SK-N-DZ (cell line): ENCODE measurements at regions not wholly inside any gene's neighbourhood (a gene's known extent, or its start where the extent isn't known, plus 50 kb on each side); places are given as distances from the start of the nearest gene placed in this dataset.
A peak's percentile ranks its signal among the peaks of the same experiment; 100 is the strongest.

Source experiments
- DNase-seq: peaks from one replicate; pipeline ENCODE4 v3.0.0-alpha.2; 2015; ENCODE audit warnings: low spot score

- DNase-seq, result no peak
These were observed 62.3 kb upstream of the PARVA start for GRCh38 chr11:12315024-12315423.

GRCh38 chr11:12316432-12316831 is 60.9 kb upstream of the PARVA start:
- no peak for DNase-seq

DNA sequence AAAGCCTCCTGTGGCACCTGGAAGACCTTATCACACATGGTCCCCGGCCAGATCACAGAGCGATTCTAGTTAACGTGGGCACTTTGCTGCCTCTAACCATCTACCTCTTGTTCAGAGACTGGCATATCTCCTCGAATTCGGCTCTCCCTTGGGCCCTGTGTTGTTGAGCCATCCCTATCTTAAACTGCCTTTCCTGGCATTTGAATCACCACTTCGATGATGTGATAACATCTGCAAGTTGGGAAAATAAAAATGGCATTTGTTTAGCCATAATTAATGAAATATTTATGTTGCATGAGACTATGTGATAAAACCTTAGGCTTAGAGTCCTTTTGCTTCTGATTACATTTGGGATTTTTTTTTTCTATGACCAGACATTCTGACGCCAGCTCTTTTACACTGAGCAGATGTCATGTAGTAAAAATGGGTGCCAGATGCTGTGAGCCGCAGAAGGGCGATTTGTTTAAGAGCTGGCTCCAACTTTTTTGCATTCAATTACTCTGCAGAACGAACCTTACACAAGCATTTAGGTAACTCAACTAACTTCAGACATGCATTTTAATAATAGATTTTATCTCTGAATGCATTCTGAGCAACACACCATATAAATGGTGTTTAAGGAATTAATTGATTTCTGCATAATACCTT is 58.5 kb upstream of the PARVA start:
- peak; percentile 96 for DNase-seq

DNA sequence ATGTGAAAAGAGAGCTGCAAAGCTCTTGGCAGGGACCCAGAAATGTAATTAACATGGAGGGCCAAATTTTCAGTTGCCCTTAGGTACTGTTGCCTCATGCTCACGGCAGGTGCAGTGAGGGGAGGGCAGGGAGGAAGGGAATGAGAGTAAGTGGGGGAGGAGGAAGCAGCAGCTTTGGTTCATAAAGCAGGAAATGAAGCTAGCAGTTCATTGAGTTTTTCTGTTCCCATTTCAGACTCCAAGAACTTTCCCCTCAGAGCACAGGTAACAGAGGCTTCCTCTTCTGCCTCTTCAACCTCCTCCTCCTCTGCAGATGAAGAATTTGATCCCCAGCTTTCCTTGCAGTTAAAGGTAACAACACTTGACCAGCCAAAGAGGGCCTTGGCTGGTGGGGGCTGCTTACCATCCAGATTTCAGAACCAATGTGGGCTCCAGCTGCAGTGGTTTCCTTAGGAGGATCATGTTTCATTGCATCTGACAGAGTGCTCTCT is 57.9 kb upstream of the PARVA start:
- peak; percentile 90 for DNase-seq

DNA sequence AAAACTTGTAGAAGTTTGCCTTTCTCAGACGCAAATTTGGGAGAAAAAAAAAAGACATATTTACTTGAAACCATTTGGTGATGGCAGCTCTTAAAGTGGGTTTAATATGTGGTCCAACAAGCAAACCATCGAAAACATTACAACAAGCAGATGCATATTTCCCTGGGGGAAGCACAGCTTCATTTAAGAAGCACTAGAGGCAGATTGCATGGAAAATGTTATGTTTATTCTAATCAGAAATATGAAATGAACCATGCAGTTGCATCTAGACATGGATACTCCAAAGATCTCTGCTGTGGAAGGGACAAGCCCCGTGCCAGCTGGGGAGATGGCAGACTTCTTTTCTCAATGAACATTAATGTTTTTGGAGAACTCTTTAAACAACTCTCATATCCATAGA is 57.4 kb upstream of the PARVA start:
- no peak for DNase-seq

DNA sequence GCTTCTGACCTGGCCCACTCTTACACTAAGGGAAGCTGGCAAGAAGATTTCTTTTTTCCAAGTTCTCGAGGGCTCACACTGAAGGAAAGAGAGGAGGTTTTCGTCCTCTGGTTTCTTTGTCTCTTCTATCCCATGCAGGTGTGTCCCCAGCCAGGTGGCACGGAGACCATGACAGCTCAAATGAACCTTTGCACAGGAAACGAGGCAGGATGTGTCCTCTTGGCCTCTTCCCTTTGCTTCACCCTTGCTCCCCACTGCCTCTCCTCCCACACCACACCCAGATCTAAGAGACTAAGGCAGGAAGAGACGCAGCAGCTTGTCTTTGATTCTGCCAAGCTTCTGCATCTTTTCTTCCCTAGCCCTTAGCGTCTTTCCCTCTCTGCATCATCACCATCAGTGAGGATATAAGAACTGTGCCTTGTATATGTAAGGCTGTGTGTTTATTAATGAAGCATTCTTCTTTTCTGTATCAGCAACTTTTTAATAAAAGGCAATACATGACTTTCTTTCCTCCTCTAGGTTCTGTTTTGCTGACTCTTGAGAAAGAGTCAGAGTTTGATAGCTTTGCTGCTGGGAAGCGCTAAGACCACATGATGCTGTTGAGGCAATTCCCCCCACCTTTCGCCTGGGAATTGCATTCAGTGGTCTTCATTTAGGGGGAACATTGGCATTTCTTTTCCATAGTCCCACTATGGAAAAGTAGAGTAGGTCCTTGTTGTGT is 56.0 kb upstream of the PARVA start:
- no peak for DNase-seq

DNA sequence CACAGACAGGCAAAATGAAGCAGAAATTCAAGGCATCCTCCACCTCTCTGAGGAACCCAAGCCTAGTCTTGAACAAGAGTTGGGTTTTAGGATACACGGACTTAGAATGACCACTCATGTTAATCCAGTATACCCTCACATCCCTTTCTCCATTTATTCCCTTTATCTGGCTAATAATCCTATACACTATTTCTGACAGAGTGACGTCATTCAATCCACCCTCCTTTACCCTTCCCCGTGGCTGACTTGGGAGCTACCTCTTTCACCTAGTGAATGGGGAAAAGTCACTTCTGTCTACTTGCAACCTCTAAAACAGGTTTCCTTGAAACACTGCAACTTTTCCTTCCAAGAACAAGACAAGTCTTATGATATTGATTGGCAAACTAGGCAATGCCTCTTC is 52.8 kb upstream of the PARVA start:
- DNase-seq, result no peak
